K562 (cell line): ENCODE measurements at regions not wholly inside any gene's neighbourhood (a gene's known extent, or its start where the extent isn't known, plus 50 kb on each side); places are given as distances from the start of the nearest gene placed in this dataset.

ENCODE experiments used
- CBFB ChIP-seq: sonication (generic); formaldehyde crosslinking; IDR thresholded peaks from 2 replicates; pipeline ENCODE4 v1.4.0; 2020; ENCODE audit warnings: mild to moderate bottlenecking, missing genetic modification reagents
- CEBPG ChIP-seq, 3 experiments: fragments of 200-800 bp in 1 of 3; sonication (Bioruptor generic) in 1 of 3; sonication (generic) in 1 of 3; formaldehyde crosslinking in 1 of 3; IDR thresholded peaks in 2 of 3; conservative IDR thresholded peaks in 1 of 3; 2 replicates each; pipeline versions ENCODE4 v1.6.1 to v1.8.0; 2016 to 2022; ENCODE audit warnings: missing compliant biosample characterization in 2 of 3, missing genetic modification characterization in 2 of 3, mild to moderate bottlenecking in 1 of 3, missing genetic modification reagents in 1 of 3
- DEAF1 ChIP-seq: fragments of 450-650 bp; formaldehyde crosslinking; IDR thresholded peaks from 2 replicates; pipeline ENCODE4 v1.4.0; 2020; ENCODE audit warnings: mild to moderate bottlenecking, moderate library complexity
- ELF1 ChIP-seq: fragments of 200-800 bp; sonication (Bioruptor generic); IDR thresholded peaks from 2 replicates; pipeline ENCODE4 v1.6.1; 2016; ENCODE audit warnings: missing genetic modification characterization, missing compliant biosample characterization
- EP300 ChIP-seq: IDR thresholded peaks from 2 replicates; pipeline ENCODE4 v1.6.1; 2012; ENCODE audit warnings: low read length, improper control_type of control experiment
- FOXA1 ChIP-seq: fragments of 450-650 bp; IDR thresholded peaks from 2 replicates; pipeline ENCODE4 v1.6.1; 2016; ENCODE audit warnings: mild to moderate bottlenecking, borderline replicate concordance
- KLF13 ChIP-seq: fragments of 450-650 bp; IDR thresholded peaks from 2 replicates; pipeline ENCODE4 v1.6.1; 2016; ENCODE audit warnings: missing genetic modification characterization, low read depth, mild to moderate bottlenecking, missing compliant biosample characterization, moderate library complexity, borderline replicate concordance
- SIX5 ChIP-seq, 2 experiments: IDR thresholded peaks; 2 replicates each; pipeline ENCODE4 v1.6.1; 2011; ENCODE audit warnings: low read length in 2 of 2, borderline replicate concordance in 1 of 2, low read depth in 1 of 2, mild to moderate bottlenecking in 1 of 2, moderate library complexity in 1 of 2; ENCODE audit not compliant: insufficient read depth in 1 of 2
- SMC3 ChIP-seq: conservative IDR thresholded peaks from 2 replicates; pipeline ENCODE4 v1.6.1; 2011; ENCODE audit warnings: low read depth, low read length, improper control_type of control experiment; ENCODE audit not compliant: insufficient read depth
- TCF7 ChIP-seq: sonication (generic); IDR thresholded peaks from 2 replicates; pipeline ENCODE4 v1.6.1; 2016; ENCODE audit warnings: antibody characterized with exemption, borderline replicate concordance
- YY1 ChIP-seq, 3 experiments: IDR thresholded peaks; 2 replicates each; pipeline ENCODE4 v1.6.1; 2011; ENCODE audit warnings: low read length in 2 of 3, mild to moderate bottlenecking in 2 of 3, moderate library complexity in 2 of 3, borderline replicate concordance in 1 of 3, control low read depth in 1 of 3, low read depth in 1 of 3; ENCODE audit not compliant: insufficient read depth in 3 of 3, insufficient replicate concordance in 2 of 3, control insufficient read depth in 1 of 3, insufficient read length in 1 of 3; ENCODE audit errors: extremely low read depth in 1 of 3
- ZBTB1 ChIP-seq: sonication (generic); formaldehyde crosslinking; IDR thresholded peaks from 2 replicates; pipeline ENCODE4 v1.8.1; 2023; ENCODE audit warnings: missing genetic modification reagents, low read depth, mild to moderate bottlenecking, borderline replicate concordance

- no peak for TF ChIP-seq ZBTB1 (CRISPR knock-in tag)
- no peak for TF ChIP-seq SMC3
- TF ChIP-seq CEBPG (CRISPR knock-in tag; IDR thresholded peaks at IDR 0.05) = no peak
- no peak for TF ChIP-seq CEBPG (tag; conservative IDR thresholded peaks at IDR 0.05 in 1 of 2, IDR thresholded peaks at IDR 0.05 in 1 of 2)
- TF ChIP-seq KLF13 (tag) = no peak
- no peak for TF ChIP-seq TCF7
- TF ChIP-seq FOXA1 = no peak
- no peak for TF ChIP-seq DEAF1 (CRISPR knock-in tag)
- TF ChIP-seq CBFB = no peak
- TF ChIP-seq YY1 (IDR thresholded peaks at IDR 0.05; ENCODE audit: borderline replicate concordance in 1 of 3, control insufficient read depth in 1 of 3, extremely low read depth in 1 of 3, insufficient read depth in 3 of 3, insufficient read length in 1 of 3, insufficient replicate concordance in 2 of 3, low read depth in 1 of 3, low read length in 2 of 3) = no peak
- TF ChIP-seq ELF1 (tag) = no peak
- TF ChIP-seq SIX5 (IDR thresholded peaks at IDR 0.05; ENCODE audit: borderline replicate concordance in 1 of 2, insufficient read depth in 1 of 2, low read depth in 1 of 2, low read length in 2 of 2) = no peak
- no peak for TF ChIP-seq EP300
Measured at GRCh38 chr10:1807924-1808323, 70.6 kb upstream of the ADARB2 start.
